Keratinocyte (primary cell): ENCODE measurements at regions not wholly inside any gene's neighbourhood (a gene's known extent, or its start where the extent isn't known, plus 50 kb on each side); places are given as distances from the start of the nearest gene placed in this dataset.

ENCODE experiments used
- CTCF ChIP-seq, 3 experiments: IDR thresholded peaks in 1 of 3; conservative IDR thresholded peaks in 1 of 3; optimal IDR thresholded peaks in 1 of 3; 2 replicates in 2 of 3; 3 replicates in 1 of 3; pipeline versions ENCODE3 to v1.5.1; 2011; ENCODE audit warnings: low read length in 3 of 3, mild to moderate bottlenecking in 3 of 3, moderate library complexity in 2 of 3, control low read depth in 1 of 3, inconsistent platforms in 1 of 3; ENCODE audit not compliant: insufficient read depth in 2 of 3; ENCODE audit errors: extremely low read depth in 1 of 3
- EZH2 ChIP-seq: IDR thresholded peaks from one replicate; pipeline ENCODE4 v1.6.1; 2012; ENCODE audit warnings: inconsistent platforms, mild to moderate bottlenecking, low read length, moderate library complexity

GRCh38 chr2:2827046-2827636 is 496.1 kb upstream of the MYT1L start:
- no peak for TF ChIP-seq EZH2
- TF ChIP-seq CTCF (optimal IDR thresholded peaks at IDR 0.05 in 1 of 3, IDR thresholded peaks at IDR 0.05 in 1 of 3, conservative IDR thresholded peaks at IDR 0.05 in 1 of 3; ENCODE audit: extremely low read depth in 1 of 3, insufficient read depth in 2 of 3, low read length in 3 of 3), result no peak
